IMR-90 (cell line): ENCODE measurements at regions not wholly inside any gene's neighbourhood (a gene's known extent, or its start where the extent isn't known, plus 50 kb on each side); places are given as distances from the start of the nearest gene placed in this dataset.

Experiments used
- ATAC-seq: fragments of 200-7000 bp; cut with Tn5 transposase; 2 replicates; pipeline ENCODE4 v1.9.1; 2020; ENCODE audit warnings: low read depth, mild to moderate bottlenecking, moderate library complexity
- BruUV-seq: library from RNA; stranded (reverse); fragments of 400-500 nt; replicated peaks from 2 replicates; lab custom pipeline; 2021; lab: Mats Ljungman, UMichigan
- CTCF ChIA-PET: fragments of 300-600 bp; formaldehyde crosslinking; extraction: SDS; loops from one replicate; lab custom pipeline; 2021; ENCODE audit warnings: antibody characterized with exemption; lab: Yijun Ruan, JAX
- POLR2A ChIA-PET: fragments of 300-600 bp; sonication (Branson Sonifier 250); formaldehyde crosslinking; loops from one replicate; lab custom pipeline; 2022; ENCODE audit warnings: antibody characterized with exemption; ENCODE audit not compliant: unreplicated experiment; lab: Charles Lee
- DNase-seq: peaks from one replicate; pipeline ENCODE4 v3.0.0; 2013
- H2AFZ ChIP-seq: replicated peaks from 2 replicates; pipeline ENCODE3; 2013; ENCODE audit warnings: low read length, mild to moderate bottlenecking; ENCODE audit not compliant: poor library complexity
- H2AK5ac ChIP-seq: 2 replicates; pipeline ENCODE4 v1.6.1; 2013; ENCODE audit warnings: low read depth, low read length, inconsistent platforms
- H2AK9ac ChIP-seq: replicated peaks from 2 replicates; pipeline ENCODE3; 2013; ENCODE audit warnings: mild to moderate bottlenecking, low read depth, low read length, moderate library complexity; ENCODE audit not compliant: poor library complexity
- H2BK120ac ChIP-seq: 2 replicates; pipeline ENCODE4 v1.6.1; 2013; ENCODE audit warnings: low read depth, low read length, inconsistent platforms
- H2BK15ac ChIP-seq: 3 replicates; pipeline ENCODE4 v1.6.1; 2013; ENCODE audit warnings: low read depth, low read length, inconsistent platforms
- H2BK20ac ChIP-seq: 2 replicates; pipeline ENCODE4 v1.6.1; 2013; ENCODE audit warnings: low read depth, mild to moderate bottlenecking, inconsistent platforms, low read length, moderate library complexity
- H2BK5ac ChIP-seq: 2 replicates; pipeline ENCODE4 v1.6.1; 2013; ENCODE audit warnings: mild to moderate bottlenecking, low read depth, low read length, inconsistent platforms; ENCODE audit not compliant: poor library complexity, severe bottlenecking
- H3K14ac ChIP-seq: replicated peaks from 2 replicates; pipeline ENCODE4 v1.6.1; 2013; ENCODE audit warnings: low read depth, low read length, inconsistent platforms
- H3K18ac ChIP-seq: 2 replicates; pipeline ENCODE4 v1.6.1; 2013; ENCODE audit warnings: low read depth, low read length, control low read depth
- H3K23ac ChIP-seq: 2 replicates; pipeline ENCODE4 v1.6.1; 2013; ENCODE audit warnings: low read depth, low read length, inconsistent platforms
- H3K27ac ChIP-seq: 2 replicates; pipeline ENCODE4 v1.5.1; 2013; ENCODE audit warnings: mild to moderate bottlenecking, control low read depth, low read length; ENCODE audit not compliant: insufficient read depth
- H3K27me3 ChIP-seq: 2 replicates; pipeline ENCODE4 v1.6.1; 2013; ENCODE audit warnings: low read length; ENCODE audit not compliant: control insufficient read depth, insufficient read depth
- H3K36me3 ChIP-seq: 2 replicates; pipeline ENCODE4 v1.6.1; 2013; ENCODE audit warnings: low read length, mixed read lengths; ENCODE audit not compliant: control insufficient read depth, insufficient read depth
- H3K4ac ChIP-seq: 2 replicates; pipeline ENCODE4 v1.6.1; 2013; ENCODE audit warnings: low read depth, low read length, inconsistent platforms
- H3K4me1 ChIP-seq: 2 replicates; pipeline ENCODE4 v1.6.1; 2013; ENCODE audit warnings: low read length, mixed read lengths; ENCODE audit not compliant: control insufficient read depth, insufficient read depth
- H3K4me2 ChIP-seq: 2 replicates; pipeline ENCODE4 v1.6.1; 2013; ENCODE audit warnings: low read depth, mild to moderate bottlenecking, control low read depth, low read length, moderate library complexity
- H3K4me3 ChIP-seq: 2 replicates; pipeline ENCODE4 v1.5.1; 2013; ENCODE audit warnings: low read depth, mild to moderate bottlenecking, control low read depth, low read length, moderate library complexity; ENCODE audit not compliant: insufficient read depth
- H3K56ac ChIP-seq: 2 replicates; pipeline ENCODE4 v1.6.1; 2013; ENCODE audit warnings: low read length, inconsistent platforms; ENCODE audit not compliant: insufficient read depth; ENCODE audit errors: extremely low read depth
- H3K79me1 ChIP-seq, 2 experiments: 2 replicates each; pipeline ENCODE4 v1.6.1; 2013; ENCODE audit warnings: low read length in 2 of 2, inconsistent platforms in 1 of 2, low read depth in 1 of 2
- H3K9ac ChIP-seq: 2 replicates; pipeline ENCODE4 v1.6.1; 2013; ENCODE audit warnings: low read depth, low read length, control low read depth
- H3K9me1 ChIP-seq: 2 replicates; pipeline ENCODE4 v1.6.1; 2013; ENCODE audit warnings: low read length, inconsistent platforms; ENCODE audit not compliant: insufficient read depth
- H3K9me3 ChIP-seq: 2 replicates; pipeline ENCODE4 v1.6.1; 2013; ENCODE audit warnings: low read length; ENCODE audit not compliant: control insufficient read depth, insufficient read depth
- H4K20me1 ChIP-seq: 2 replicates; pipeline ENCODE4 v1.6.1; 2013; ENCODE audit warnings: low read length, inconsistent platforms; ENCODE audit not compliant: insufficient read depth
- H4K5ac ChIP-seq: 2 replicates; pipeline ENCODE4 v1.6.1; 2013; ENCODE audit warnings: mild to moderate bottlenecking, low read depth, low read length, control low read depth
- H4K8ac ChIP-seq, 2 experiments: 2 replicates each; pipeline ENCODE4 v1.6.1; 2013; ENCODE audit warnings: low read depth in 2 of 2, low read length in 2 of 2, control low read depth in 1 of 2, inconsistent platforms in 1 of 2
- H4K91ac ChIP-seq: 2 replicates; pipeline ENCODE4 v1.6.1; 2013; ENCODE audit warnings: low read depth, low read length, inconsistent platforms; ENCODE audit not compliant: insufficient read depth
- BHLHE40 ChIP-seq: fragments of 150-350 bp; IDR thresholded peaks from 2 replicates; pipeline ENCODE4 v1.6.1; 2016; ENCODE audit warnings: mild to moderate bottlenecking, low read depth, low read length
- CEBPB ChIP-seq: IDR thresholded peaks from 2 replicates; pipeline ENCODE4 v1.6.1; 2012; ENCODE audit warnings: low read depth, low read length, improper control_type of control experiment
- CHD1 ChIP-seq: IDR thresholded peaks from 2 replicates; pipeline ENCODE4 v1.6.1; 2012; ENCODE audit warnings: low read depth, low read length, improper control_type of control experiment
- CTCF ChIP-seq: conservative IDR thresholded peaks from 2 replicates; pipeline ENCODE4 v1.5.1; 2012; ENCODE audit warnings: mild to moderate bottlenecking, low read depth, low read length, improper control_type of control experiment
- ELK1 ChIP-seq: fragments of 150-350 bp; IDR thresholded peaks from 2 replicates; pipeline ENCODE4 v1.6.1; 2016; ENCODE audit warnings: low read depth, mild to moderate bottlenecking, low read length, moderate library complexity, borderline replicate concordance
- FOS ChIP-seq: fragments of 150-350 bp; IDR thresholded peaks from 2 replicates; pipeline ENCODE4 v1.6.1; 2016; ENCODE audit warnings: low read depth, low read length
- MAFK ChIP-seq: IDR thresholded peaks from 2 replicates; pipeline ENCODE4 v1.6.1; 2012; ENCODE audit warnings: low read depth, low read length, improper control_type of control experiment
- MAZ ChIP-seq: IDR thresholded peaks from 2 replicates; pipeline ENCODE4 v1.6.1; 2012; ENCODE audit warnings: low read depth, mild to moderate bottlenecking, low read length, improper control_type of control experiment, moderate library complexity, borderline replicate concordance
- MXI1 ChIP-seq: IDR thresholded peaks from 2 replicates; pipeline ENCODE4 v1.6.1; 2012; ENCODE audit warnings: low read depth, mild to moderate bottlenecking, low read length, moderate library complexity, borderline replicate concordance
- NFE2L2 ChIP-seq: fragments of 150-350 bp; IDR thresholded peaks from 2 replicates; pipeline ENCODE4 v1.6.1; 2016; ENCODE audit warnings: low read depth, mild to moderate bottlenecking, low read length
- POLR2A ChIP-seq: IDR thresholded peaks from 2 replicates; pipeline ENCODE4 v1.6.1; 2012; ENCODE audit warnings: mild to moderate bottlenecking, low read depth, low read length
- RAD21 ChIP-seq: IDR thresholded peaks from 2 replicates; pipeline ENCODE4 v1.6.1; 2012; ENCODE audit warnings: low read length, improper control_type of control experiment
- RCOR1 ChIP-seq: IDR thresholded peaks from 2 replicates; pipeline ENCODE4 v1.6.1; 2012; ENCODE audit warnings: mild to moderate bottlenecking, low read length, improper control_type of control experiment; ENCODE audit not compliant: insufficient replicate concordance
- RFX5 ChIP-seq: IDR thresholded peaks from 2 replicates; pipeline ENCODE4 v1.8.0; 2012; ENCODE audit warnings: low read depth, mild to moderate bottlenecking, low read length, moderate library complexity
- SMC3 ChIP-seq: fragments of 150-350 bp; IDR thresholded peaks from 2 replicates; pipeline ENCODE4 v1.6.1; 2016; ENCODE audit warnings: low read depth, mild to moderate bottlenecking, antibody characterized with exemption, low read length, moderate library complexity
- dilution Hi-C: fragments of 300-500 bp; cut with HindIII; formaldehyde crosslinking; loops from one replicate; pipeline ENCODE4 v1.14.3; 2018; ENCODE audit warnings: low sequenced_read_pairs; ENCODE audit not compliant: unreplicated experiment
- in situ Hi-C: fragments of 300-500 bp; cut with MboI; formaldehyde crosslinking; loops from 3 replicates; pipeline ENCODE4 v1.14.3; 2019; ENCODE audit warnings: low sequenced_read_pairs, inconsistent platforms, mixed read lengths
- intact Hi-C: fragments of 100-400 bp; cut with micrococcal nuclease; formaldehyde crosslinking; loops from 2 replicates; pipeline ENCODE4 v1.10.0; 2022
- TF ChIP-seq, protein P1 (sequence below): fragments of 150-350 bp; IDR thresholded peaks from 2 replicates; pipeline ENCODE4 v1.6.1; 2017; ENCODE audit warnings: mild to moderate bottlenecking, antibody characterized with exemption, low read length, low read depth

- ChIA-PET POLR2A (interaction anchor here (0.6 kb wide), 1 partner anchor 495 kb away, joined by 3 read pairs; no protein-coding TSS in a partner anchor), CTCF (no interaction called here)
- H3K14ac ChIP-seq, result no peak overlapping the region
- no peak overlapping the region for H3K4ac ChIP-seq
- ATAC-seq, result no peak
- H4K91ac ChIP-seq, result no peak overlapping the region
- H2BK5ac ChIP-seq, result no peak overlapping the region
- H4K5ac ChIP-seq, result no peak overlapping the region
- H2BK120ac ChIP-seq, result no peak overlapping the region
- BruUV-seq, result no TSS peak
- peaks cover 6% of the 10 kb centered on the region for H3K9me3 ChIP-seq
- no peaks in the 10 kb centered on the region for H3K9me1 ChIP-seq
- H2BK15ac ChIP-seq, result no peak overlapping the region
- H3K9ac ChIP-seq, result no peak overlapping the region
- TF ChIP-seq ELK1 (no peak), CEBPB (no peak), NFE2L2 (no peak), MAFK (no peak), RFX5 (no peak), FOS (no peak), RAD21 (no peak), RCOR1 (no peak), POLR2A (no peak), CTCF (no peak), CHD1 (no peak), BHLHE40 (no peak), MXI1 (no peak), SMC3 (no peak), MAZ (no peak)
- TF ChIP-seq, protein P1, sequence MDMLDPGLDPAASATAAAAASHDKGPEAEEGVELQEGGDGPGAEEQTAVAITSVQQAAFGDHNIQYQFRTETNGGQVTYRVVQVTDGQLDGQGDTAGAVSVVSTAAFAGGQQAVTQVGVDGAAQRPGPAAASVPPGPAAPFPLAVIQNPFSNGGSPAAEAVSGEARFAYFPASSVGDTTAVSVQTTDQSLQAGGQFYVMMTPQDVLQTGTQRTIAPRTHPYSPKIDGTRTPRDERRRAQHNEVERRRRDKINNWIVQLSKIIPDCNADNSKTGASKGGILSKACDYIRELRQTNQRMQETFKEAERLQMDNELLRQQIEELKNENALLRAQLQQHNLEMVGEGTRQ, result no peak
- H3K27me3 ChIP-seq, result no peaks in the 10 kb centered on the region
- no peak overlapping the region for H3K4me3 ChIP-seq
- no peak for DNase-seq
- H3K4me1 ChIP-seq, result no peaks in the 10 kb centered on the region
- in situ Hi-C loops (no loop called here), intact Hi-C loops (no loop called here), dilution Hi-C loops (no loop called here)
- no peak overlapping the region for H3K23ac ChIP-seq
- H4K8ac ChIP-seq, result no peak overlapping the region
- no peak overlapping the region for H3K18ac ChIP-seq
- no peak overlapping the region for H2AK5ac ChIP-seq
- H2AK9ac ChIP-seq, result no peak overlapping the region
- H2BK20ac ChIP-seq, result no peak overlapping the region
- no peaks in the 10 kb centered on the region for H3K36me3 ChIP-seq
- H2AFZ ChIP-seq, result no peak overlapping the region
- H3K56ac ChIP-seq, result no peak overlapping the region
- no peak overlapping the region for H3K4me2 ChIP-seq
- no peak overlapping the region for H3K27ac ChIP-seq
- H4K20me1 ChIP-seq, result no peaks in the 10 kb centered on the region
- H3K79me1 ChIP-seq, result no peaks in the 10 kb centered on the region
Measured at GRCh38 chr5:117039035-117039434, 464.4 kb upstream of the SEMA6A start.
